Uterus (tissue), 3 donors: ENCODE measurements at regions not wholly inside any gene's neighbourhood (a gene's known extent, or its start where the extent isn't known, plus 50 kb on each side); places are given as distances from the start of the nearest gene placed in this dataset. TPM values are rescaled to one million over a fixed set of nuclear protein-coding genes. Genes with fewer than 3 reads are reported as not detected.
"Not testable (repeated sequence)": the region's sequence is repeated elsewhere in the genome, so short reads cannot be mapped to it uniquely, and the experiment has no call there.

Experiments used
- DNase-seq, 2 donors: peaks; one replicate each; pipeline ENCODE4 v3.0.0-alpha.2; 2019 to 2020
- H3K27ac ChIP-seq, 2 donors: fragments of 200-600 bp; sonication (generic); 1 replicate in 1 of 2; 2 replicates in 1 of 2; pipeline ENCODE4 v1.5.1; 2016 to 2018
- H3K27me3 ChIP-seq, 2 donors: fragments of 200-600 bp; sonication (generic); one replicate each; pipeline ENCODE4 v1.5.1; 2018 to 2019; ENCODE audit warnings: control low read depth in 1 of 2
- H3K36me3 ChIP-seq, 2 donors: fragments of 200-600 bp; sonication (generic); one replicate each; pipeline ENCODE4 v1.5.1; 2019; ENCODE audit warnings: control low read depth in 1 of 2
- H3K4me1 ChIP-seq, 2 donors: fragments of 200-600 bp; sonication (generic); one replicate each; pipeline ENCODE4 v1.5.1; 2018 to 2019; ENCODE audit warnings: control low read depth in 1 of 2
- H3K4me3 ChIP-seq, 2 donors: fragments of 200-600 bp; sonication (generic); 1 replicate in 1 of 2; 2 replicates in 1 of 2; pipeline ENCODE4 v1.5.1; 2018 to 2019; ENCODE audit warnings: mild to moderate bottlenecking in 1 of 2
- H3K9me3 ChIP-seq, 2 donors: fragments of 200-600 bp; sonication (generic); one replicate each; pipeline ENCODE4 v1.5.1; 2019; ENCODE audit warnings: control low read depth in 1 of 2
- intact Hi-C: fragments of 100-400 bp; cut with DNase I; formaldehyde crosslinking; loops from one replicate; pipeline ENCODE4 v1.15.1; 2023; ENCODE audit warnings: low total_unique reads
- small RNA-seq: library from RNA; depleted of rRNA; stranded (forward); fragments of <200 nt; gene quantifications from one replicate; pipeline ENCODE3, GENCODE V24; 2016
- donor health status: DM: yes; HTN: yes; CAD: no.

DNA sequence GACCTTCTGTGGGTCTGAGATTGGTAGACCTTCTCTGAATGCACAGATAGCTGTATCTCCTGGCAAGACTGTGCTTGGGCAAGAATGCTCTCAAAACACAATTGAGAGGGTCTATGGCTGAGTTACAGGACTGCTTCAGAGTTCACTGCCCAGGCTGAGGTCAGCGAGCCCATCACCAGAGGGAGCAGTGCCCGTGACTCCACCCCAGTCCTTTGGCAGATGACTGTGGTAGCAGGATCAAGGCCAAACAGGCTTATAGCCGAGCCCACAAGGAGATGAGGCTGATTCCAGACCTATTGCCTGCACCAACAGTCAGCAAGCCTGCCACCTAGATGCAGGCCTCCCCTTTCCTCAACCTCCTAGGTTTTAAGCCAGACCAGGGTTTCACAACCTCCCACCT, 89.4 kb downstream of the CHRFAM7A start:
- H3K27me3 ChIP-seq, H3K9me3 ChIP-seq, H3K4me1 ChIP-seq, H3K36me3 ChIP-seq, intact Hi-C loops, H3K27ac ChIP-seq, DNase-seq, H3K4me3 ChIP-seq: not testable (repeated sequence)

Small RNA genes in the stretch of these regions (small RNA-seq; reads per million reads assigned to genes)
- gene RNU6-17P = not detected
